ENCODE measurements at regions not wholly inside any gene's neighbourhood (a gene's known extent, or its start where the extent isn't known, plus 50 kb on each side); places are given as distances from the start of the nearest gene placed in this dataset.

- Histone ChIP-seq H3K9me2 (replicated peaks; ENCODE audit: insufficient read depth, low read length) (no peaks in the 10 kb centered on the region), H3K4me1 (ENCODE audit: low read length) (no peaks in the 10 kb centered on the region), H3K9me3 (ENCODE audit: low read length) (no peaks in the 10 kb centered on the region), H3K27ac (ENCODE audit: low read length) (no peak overlapping the region), H3K79me2 (ENCODE audit: low read length) (no peaks in the 10 kb centered on the region), H3K4me3 (ENCODE audit: low read length) (no peak overlapping the region), H3K36me3 (ENCODE audit: insufficient read depth, low read length) (no peaks in the 10 kb centered on the region), H2AFZ (ENCODE audit: low read length) (no peak overlapping the region), H4K20me1 (ENCODE audit: insufficient read depth, low read depth, low read length) (no peaks in the 10 kb centered on the region), H3K4me2 (ENCODE audit: low read depth, low read length, poor library complexity, severe bottlenecking) (no peak overlapping the region), H3K9ac (ENCODE audit: low read length) (no peak overlapping the region), H3K27me3 (ENCODE audit: low read length) (no peaks in the 10 kb centered on the region)
- no peak for DNase-seq
Measured at GRCh38 chr2:129239141-129239540, 740.3 kb upstream of the RAB6C start.

- Histone ChIP-seq H3K36me3 (ENCODE audit: insufficient read depth, low read length) (no peaks in the 10 kb centered on the region), H3K4me3 (ENCODE audit: low read length) (no peak overlapping the region), H3K4me1 (ENCODE audit: low read length) (no peaks in the 10 kb centered on the region), H3K27me3 (ENCODE audit: low read length) (no peaks in the 10 kb centered on the region), H3K9me3 (ENCODE audit: low read length) (peaks cover under 1% of the 10 kb centered on the region; the same call in 1 of the 2 replicates), H3K79me2 (ENCODE audit: low read length) (no peaks in the 10 kb centered on the region), H3K4me2 (ENCODE audit: low read depth, low read length, poor library complexity, severe bottlenecking) (no peak overlapping the region), H3K27ac (ENCODE audit: low read length) (no peak overlapping the region), H4K20me1 (ENCODE audit: insufficient read depth, low read depth, low read length) (no peaks in the 10 kb centered on the region), H3K9me2 (replicated peaks; ENCODE audit: insufficient read depth, low read length) (no peaks in the 10 kb centered on the region), H2AFZ (ENCODE audit: low read length) (no peak overlapping the region), H3K9ac (ENCODE audit: low read length) (no peak overlapping the region)
- DNase-seq: no peak
Measured at GRCh38 chr2:129240061-129240460, 739.4 kb upstream of the RAB6C start.

GRCh38 chr2:129242269-129242668 lies 737.2 kb upstream of the RAB6C start:
- no peaks in the 10 kb centered on the region for H3K9me2 ChIP-seq (replicated peaks; ENCODE audit: insufficient read depth, low read length)
- no peak overlapping the region for H3K4me2 ChIP-seq (ENCODE audit: low read depth, low read length, poor library complexity, severe bottlenecking)

GRCh38 chr2:129247751-129248150 lies 731.7 kb upstream of the RAB6C start:
- Histone ChIP-seq H3K4me2 (ENCODE audit: low read depth, low read length, poor library complexity, severe bottlenecking) (no peak overlapping the region), H3K4me1 (ENCODE audit: low read length) (no peaks in the 10 kb centered on the region), H3K4me3 (ENCODE audit: low read length) (no peak overlapping the region), H3K9me3 (ENCODE audit: low read length) (peaks cover 8% of the 10 kb centered on the region), H2AFZ (ENCODE audit: low read length) (no peak overlapping the region), H3K27me3 (ENCODE audit: low read length) (0 out of 2 replicates have a peak, but pooled peaks cover 2% of the 10 kb centered on the region), H3K9ac (ENCODE audit: low read length) (no peak overlapping the region), H4K20me1 (ENCODE audit: insufficient read depth, low read depth, low read length) (no peaks in the 10 kb centered on the region), H3K79me2 (ENCODE audit: low read length) (no peaks in the 10 kb centered on the region), H3K9me2 (replicated peaks; ENCODE audit: insufficient read depth, low read length) (no peaks in the 10 kb centered on the region), H3K27ac (ENCODE audit: low read length) (no peak overlapping the region), H3K36me3 (ENCODE audit: insufficient read depth, low read length) (no peaks in the 10 kb centered on the region)
- DNase-seq: no peak

More at GRCh38 chr2:129242269-129242668, 737.2 kb upstream of the RAB6C start:
- Histone ChIP-seq H3K27ac (ENCODE audit: low read length) (no peak overlapping the region), H3K36me3 (ENCODE audit: insufficient read depth, low read length) (no peaks in the 10 kb centered on the region), H3K9ac (ENCODE audit: low read length) (no peak overlapping the region), H3K4me1 (ENCODE audit: low read length) (no peaks in the 10 kb centered on the region), H3K9me3 (ENCODE audit: low read length) (peaks cover 8% of the 10 kb centered on the region), H2AFZ (ENCODE audit: low read length) (no peak overlapping the region), H3K79me2 (ENCODE audit: low read length) (no peaks in the 10 kb centered on the region), H3K4me3 (ENCODE audit: low read length) (no peak overlapping the region), H4K20me1 (ENCODE audit: insufficient read depth, low read depth, low read length) (no peaks in the 10 kb centered on the region), H3K27me3 (ENCODE audit: low read length) (0 out of 2 replicates have a peak, but pooled peaks cover 2% of the 10 kb centered on the region)
- DNase-seq: no peak

GRCh38 chr2:129248198-129248597 lies 731.3 kb upstream of the RAB6C start:
- H3K36me3 ChIP-seq (ENCODE audit: insufficient read depth, low read length): no peaks in the 10 kb centered on the region
- H3K27me3 ChIP-seq (ENCODE audit: low read length): 0 out of 2 replicates have a peak, but pooled peaks cover 2% of the 10 kb centered on the region
- no peaks in the 10 kb centered on the region for H3K9me2 ChIP-seq (replicated peaks; ENCODE audit: insufficient read depth, low read length)
- no peak for DNase-seq
- H3K4me2 ChIP-seq (ENCODE audit: low read depth, low read length, poor library complexity, severe bottlenecking): no peak overlapping the region
- no peak overlapping the region for H3K4me3 ChIP-seq (ENCODE audit: low read length)
- no peak overlapping the region for H3K9ac ChIP-seq (ENCODE audit: low read length)
- no peaks in the 10 kb centered on the region for H4K20me1 ChIP-seq (ENCODE audit: insufficient read depth, low read depth, low read length)
- no peak overlapping the region for H3K27ac ChIP-seq (ENCODE audit: low read length)
- no peak overlapping the region for H2AFZ ChIP-seq (ENCODE audit: low read length)
- no peaks in the 10 kb centered on the region for H3K79me2 ChIP-seq (ENCODE audit: low read length)
- H3K4me1 ChIP-seq (ENCODE audit: low read length): no peaks in the 10 kb centered on the region
- peaks cover 8% of the 10 kb centered on the region for H3K9me3 ChIP-seq (ENCODE audit: low read length)

- H3K9me2 ChIP-seq (replicated peaks; ENCODE audit: insufficient read depth, low read length): no peaks in the 10 kb centered on the region
- no peak overlapping the region for H3K9ac ChIP-seq (ENCODE audit: low read length)
- H2AFZ ChIP-seq (ENCODE audit: low read length): no peak overlapping the region
- H3K9me3 ChIP-seq (ENCODE audit: low read length): no peaks in the 10 kb centered on the region
- no peak overlapping the region for H3K4me2 ChIP-seq (ENCODE audit: low read depth, low read length, poor library complexity, severe bottlenecking)
- H3K79me2 ChIP-seq (ENCODE audit: low read length): no peaks in the 10 kb centered on the region
- no peaks in the 10 kb centered on the region for H3K36me3 ChIP-seq (ENCODE audit: insufficient read depth, low read length)
- no peaks in the 10 kb centered on the region for H3K27me3 ChIP-seq (ENCODE audit: low read length)
- no peak for DNase-seq
- H4K20me1 ChIP-seq (ENCODE audit: insufficient read depth, low read depth, low read length): no peaks in the 10 kb centered on the region
- no peaks in the 10 kb centered on the region for H3K4me1 ChIP-seq (ENCODE audit: low read length)
- no peak overlapping the region for H3K4me3 ChIP-seq (ENCODE audit: low read length)
- H3K27ac ChIP-seq (ENCODE audit: low read length): no peak overlapping the region
Measured at GRCh38 chr2:129252781-129253460, 726.5 kb upstream of the RAB6C start.

DNA sequence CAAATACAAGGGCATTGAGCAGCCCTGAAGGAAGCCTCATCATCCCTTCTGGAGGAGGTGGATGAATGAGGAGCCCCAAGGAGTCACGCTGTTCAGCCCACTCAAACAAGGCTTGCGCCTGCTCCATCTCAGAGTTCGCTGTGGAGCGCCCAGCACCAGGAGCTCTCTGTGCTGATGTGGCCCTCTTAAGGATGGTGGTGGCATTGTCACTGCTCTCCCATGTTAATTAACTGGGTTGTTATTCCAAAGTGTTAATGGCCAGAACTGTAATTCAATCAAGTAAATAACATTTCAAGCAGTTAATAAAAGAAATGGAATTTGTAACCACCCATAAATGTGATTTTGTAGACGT lies 726.0 kb upstream of the RAB6C start:
- peak; percentile 66 for DNase-seq
- Histone ChIP-seq H3K27ac (ENCODE audit: low read length) (no peak overlapping the region), H2AFZ (ENCODE audit: low read length) (no peak overlapping the region), H3K27me3 (ENCODE audit: low read length) (no peaks in the 10 kb centered on the region), H3K4me2 (ENCODE audit: low read depth, low read length, poor library complexity, severe bottlenecking) (no peak overlapping the region), H3K9me2 (replicated peaks; ENCODE audit: insufficient read depth, low read length) (no peaks in the 10 kb centered on the region), H3K36me3 (ENCODE audit: insufficient read depth, low read length) (no peaks in the 10 kb centered on the region), H3K4me3 (ENCODE audit: low read length) (no peak overlapping the region), H3K9me3 (ENCODE audit: low read length) (no peaks in the 10 kb centered on the region), H3K79me2 (ENCODE audit: low read length) (no peaks in the 10 kb centered on the region), H3K9ac (ENCODE audit: low read length) (no peak overlapping the region), H4K20me1 (ENCODE audit: insufficient read depth, low read depth, low read length) (no peaks in the 10 kb centered on the region), H3K4me1 (ENCODE audit: low read length) (no peaks in the 10 kb centered on the region)

DNA sequence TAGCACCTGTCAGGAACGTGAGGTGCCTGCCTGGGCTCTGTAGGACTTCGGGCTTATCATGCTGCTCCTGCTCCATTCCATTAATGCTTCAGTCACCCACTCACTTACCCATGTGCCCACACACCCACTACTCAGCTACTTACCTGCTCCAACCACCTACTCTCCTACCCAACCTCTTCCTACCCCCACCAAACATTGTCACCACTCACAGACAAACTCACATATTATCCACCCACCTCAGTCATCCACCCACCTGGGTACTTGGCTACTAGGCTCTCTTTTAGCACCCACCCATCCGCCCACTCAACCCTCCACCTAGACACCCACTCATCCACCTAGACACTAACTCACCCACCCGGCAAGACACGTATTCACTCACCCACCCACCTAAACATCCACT lies 724.7 kb upstream of the RAB6C start:
- no peaks in the 10 kb centered on the region for H3K27me3 ChIP-seq (ENCODE audit: low read length)
- no peak overlapping the region for H3K4me3 ChIP-seq (ENCODE audit: low read length)
- no peaks in the 10 kb centered on the region for H3K79me2 ChIP-seq (ENCODE audit: low read length)
- no peak overlapping the region for H3K9ac ChIP-seq (ENCODE audit: low read length)
- H3K9me2 ChIP-seq (replicated peaks; ENCODE audit: insufficient read depth, low read length): no peaks in the 10 kb centered on the region
- no peaks in the 10 kb centered on the region for H4K20me1 ChIP-seq (ENCODE audit: insufficient read depth, low read depth, low read length)
- no peaks in the 10 kb centered on the region for H3K36me3 ChIP-seq (ENCODE audit: insufficient read depth, low read length)
- H2AFZ ChIP-seq (ENCODE audit: low read length): no peak overlapping the region
- DNase-seq: no peak
- H3K9me3 ChIP-seq (ENCODE audit: low read length): peaks cover 8% of the 10 kb centered on the region; the same call in 1 of the 2 replicates
- no peak overlapping the region for H3K27ac ChIP-seq (ENCODE audit: low read length)
- H3K4me1 ChIP-seq (ENCODE audit: low read length): no peaks in the 10 kb centered on the region
- no peak overlapping the region for H3K4me2 ChIP-seq (ENCODE audit: low read depth, low read length, poor library complexity, severe bottlenecking)
